ENCODE measurements at regions not wholly inside any gene's neighbourhood (a gene's known extent, or its start where the extent isn't known, plus 50 kb on each side); places are given as distances from the start of the nearest gene placed in this dataset.

DNA sequence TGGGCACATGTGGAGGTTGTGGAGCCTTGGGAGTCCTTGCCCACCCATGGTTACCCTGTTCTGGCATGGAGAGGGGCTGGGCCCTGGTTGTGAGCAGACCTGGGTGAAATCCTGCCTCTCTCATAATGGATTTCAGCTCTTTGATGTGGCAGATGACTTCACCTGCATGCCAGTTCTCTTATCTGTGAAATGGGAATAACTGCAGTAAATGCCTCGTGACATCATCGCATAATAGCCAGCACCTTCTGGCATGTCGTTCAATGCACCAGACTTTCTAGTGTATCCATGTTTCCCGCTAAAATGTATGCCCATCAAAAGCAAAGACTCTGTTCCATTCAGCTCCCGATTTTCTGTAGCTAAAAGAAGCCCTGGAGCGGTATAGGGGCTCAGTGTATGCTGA lies 197.6 kb downstream of the MAF start:
- DNase-seq (ENCODE audit: extremely low read depth, insufficient read length) = no peak
- H3K27me3 ChIP-seq (replicated peaks; ENCODE audit: control insufficient read depth, insufficient read depth, low read length) = no peaks in the 10 kb centered on the region; the same call in 1 of the 2 replicates
- TF ChIP-seq, protein P1, sequence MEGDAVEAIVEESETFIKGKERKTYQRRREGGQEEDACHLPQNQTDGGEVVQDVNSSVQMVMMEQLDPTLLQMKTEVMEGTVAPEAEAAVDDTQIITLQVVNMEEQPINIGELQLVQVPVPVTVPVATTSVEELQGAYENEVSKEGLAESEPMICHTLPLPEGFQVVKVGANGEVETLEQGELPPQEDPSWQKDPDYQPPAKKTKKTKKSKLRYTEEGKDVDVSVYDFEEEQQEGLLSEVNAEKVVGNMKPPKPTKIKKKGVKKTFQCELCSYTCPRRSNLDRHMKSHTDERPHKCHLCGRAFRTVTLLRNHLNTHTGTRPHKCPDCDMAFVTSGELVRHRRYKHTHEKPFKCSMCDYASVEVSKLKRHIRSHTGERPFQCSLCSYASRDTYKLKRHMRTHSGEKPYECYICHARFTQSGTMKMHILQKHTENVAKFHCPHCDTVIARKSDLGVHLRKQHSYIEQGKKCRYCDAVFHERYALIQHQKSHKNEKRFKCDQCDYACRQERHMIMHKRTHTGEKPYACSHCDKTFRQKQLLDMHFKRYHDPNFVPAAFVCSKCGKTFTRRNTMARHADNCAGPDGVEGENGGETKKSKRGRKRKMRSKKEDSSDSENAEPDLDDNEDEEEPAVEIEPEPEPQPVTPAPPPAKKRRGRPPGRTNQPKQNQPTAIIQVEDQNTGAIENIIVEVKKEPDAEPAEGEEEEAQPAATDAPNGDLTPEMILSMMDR (IDR thresholded peaks at IDR 0.05; ENCODE audit: insufficient read depth, low read length, poor library complexity, severe bottlenecking) = no peak

GRCh38 chr16:79402356-79402755 lies 198.2 kb downstream of the MAF start:
- Histone ChIP-seq H3K27me3 (replicated peaks; ENCODE audit: control insufficient read depth, insufficient read depth, low read length) (no peaks in the 10 kb centered on the region; the same call in 1 of the 2 replicates), H3K36me3 (ENCODE audit: control insufficient read depth, insufficient read depth, low read length) (no peaks in the 10 kb centered on the region), H3K4me3 (replicated peaks; ENCODE audit: low read depth, low read length) (no peak overlapping the region)
- DNase-seq (ENCODE audit: extremely low read depth, insufficient read length) = no peak
- TF ChIP-seq, protein P1 (IDR thresholded peaks at IDR 0.05; ENCODE audit: insufficient read depth, low read length, poor library complexity, severe bottlenecking) = no peak

More for the DNA sequence above, 197.6 kb downstream of the MAF start:
- Histone ChIP-seq H3K36me3 (ENCODE audit: control insufficient read depth, insufficient read depth, low read length) (no peaks in the 10 kb centered on the region), H3K4me3 (replicated peaks; ENCODE audit: low read depth, low read length) (no peak overlapping the region)

GRCh38 chr16:79401782-79402181 lies 198.8 kb downstream of the MAF start:
- TF ChIP-seq, protein P1 (IDR thresholded peaks at IDR 0.05; ENCODE audit: insufficient read depth, low read length, poor library complexity, severe bottlenecking) = no peak
- Histone ChIP-seq H3K4me3 (replicated peaks; ENCODE audit: low read depth, low read length) (no peak overlapping the region), H3K27me3 (replicated peaks; ENCODE audit: control insufficient read depth, insufficient read depth, low read length) (no peaks in the 10 kb centered on the region; the same call in 1 of the 2 replicates), H3K36me3 (ENCODE audit: control insufficient read depth, insufficient read depth, low read length) (no peaks in the 10 kb centered on the region)
- no peak for DNase-seq (ENCODE audit: extremely low read depth, insufficient read length)

- TF ChIP-seq, protein P1 (IDR thresholded peaks at IDR 0.05; ENCODE audit: insufficient read depth, low read length, poor library complexity, severe bottlenecking) = no peak
- Histone ChIP-seq H3K36me3 (ENCODE audit: control insufficient read depth, insufficient read depth, low read length) (no peaks in the 10 kb centered on the region), H3K4me3 (replicated peaks; ENCODE audit: low read depth, low read length) (no peak overlapping the region), H3K27me3 (replicated peaks; ENCODE audit: control insufficient read depth, insufficient read depth, low read length) (no peaks in the 10 kb centered on the region; the same call in 1 of the 2 replicates)
- DNase-seq (ENCODE audit: extremely low read depth, insufficient read length) = no peak
Measured at GRCh38 chr16:79401157-79401556, 199.4 kb downstream of the MAF start.

DNA sequence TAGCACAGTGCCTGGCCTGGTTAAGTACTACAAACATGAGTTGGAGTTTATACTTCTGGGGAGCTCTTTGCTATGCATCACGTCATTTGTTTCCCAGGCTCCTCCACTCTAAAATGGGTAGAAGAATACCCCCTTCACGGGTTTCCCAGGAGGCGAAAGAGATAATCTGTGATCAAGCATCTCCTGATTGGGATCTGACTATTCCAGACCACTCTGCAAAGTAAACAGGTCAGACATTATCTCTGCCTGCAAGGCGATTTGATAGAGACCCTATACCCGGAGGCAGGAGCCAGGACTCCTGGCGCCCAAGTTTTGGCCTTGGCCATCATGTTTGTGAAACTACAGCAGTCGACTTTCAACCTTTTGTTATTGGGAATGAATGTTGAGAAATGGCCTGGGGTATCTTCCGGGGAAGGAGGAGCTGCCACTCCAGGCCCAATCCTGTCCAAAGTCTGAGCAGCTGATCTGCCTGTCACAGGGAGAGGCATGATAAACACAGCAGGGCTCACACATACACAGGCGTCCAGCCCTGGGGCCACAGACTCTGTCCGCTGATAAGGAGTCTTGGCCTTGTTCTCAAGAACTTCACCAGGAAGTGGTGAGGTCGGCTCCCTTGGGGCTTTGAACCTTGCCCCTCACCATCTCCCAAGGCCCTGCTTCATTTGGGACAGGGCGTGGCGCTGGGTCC lies 199.9 kb downstream of the MAF start:
- Histone ChIP-seq H3K4me3 (replicated peaks; ENCODE audit: low read depth, low read length) (no peak overlapping the region), H3K36me3 (ENCODE audit: control insufficient read depth, insufficient read depth, low read length) (no peaks in the 10 kb centered on the region), H3K27me3 (replicated peaks; ENCODE audit: control insufficient read depth, insufficient read depth, low read length) (no peaks in the 10 kb centered on the region; the same call in 1 of the 2 replicates)
- TF ChIP-seq, protein P1 (IDR thresholded peaks at IDR 0.05; ENCODE audit: insufficient read depth, low read length, poor library complexity, severe bottlenecking) = no peak
- DNase-seq (ENCODE audit: extremely low read depth, insufficient read length) = no peak
